Activated naive CD8-positive, alpha-beta T cell treated with anti-CD3 and anti-CD28 coated beads, Interleukin-2, amount 50 U/mL, for 24 hours (primary cell): ENCODE measurements at regions not wholly inside any gene's neighbourhood (a gene's known extent, or its start where the extent isn't known, plus 50 kb on each side); places are given as distances from the start of the nearest gene placed in this dataset.

Experiments used
- ATAC-seq: fragments of 150-1000 bp; cut with Tn5 transposase; one replicate; pipeline ENCODE4 v1.10.0; 2021
- DNase-seq: peaks from one replicate; pipeline ENCODE4 v3.0.0; 2021
- H3K27ac Mint-ChIP-seq: one replicate; pipeline ENCODE4 v1.8.0; 2021; ENCODE audit warnings: mild to moderate bottlenecking, mixed read lengths
- H3K27me3 Mint-ChIP-seq: one replicate; pipeline ENCODE4 v1.8.0; 2021; ENCODE audit warnings: mixed read lengths
- H3K36me3 Mint-ChIP-seq: one replicate; pipeline ENCODE4 v1.8.0; 2021; ENCODE audit warnings: low read depth, mixed read lengths
- H3K4me1 Mint-ChIP-seq: one replicate; pipeline ENCODE4 v1.8.0; 2021; ENCODE audit warnings: mixed read lengths
- H3K4me3 Mint-ChIP-seq: one replicate; pipeline ENCODE4 v1.8.0; 2021; ENCODE audit warnings: mild to moderate bottlenecking, moderate library complexity, mixed read lengths
- H3K9me3 Mint-ChIP-seq: one replicate; pipeline ENCODE4 v1.8.0; 2021; ENCODE audit warnings: mixed read lengths

GRCh38 chr9:91048749-91049148 lies 247.1 kb downstream of the SYK start:
- H3K27ac Mint-ChIP-seq = peak overlapping the region; percentile 98
- peaks cover 15% of the 10 kb centered on the region for H3K9me3 Mint-ChIP-seq
- no peak overlapping the region for H3K4me3 Mint-ChIP-seq
- ATAC-seq = no peak
- peaks cover 90% of the 10 kb centered on the region for H3K4me1 Mint-ChIP-seq
- peaks cover 2% of the 10 kb centered on the region for H3K36me3 Mint-ChIP-seq
- H3K27me3 Mint-ChIP-seq = peaks cover 9% of the 10 kb centered on the region
- no peak for DNase-seq

GRCh38 chr9:91053824-91054223 lies 252.2 kb downstream of the SYK start:
- Mint-ChIP-seq H3K4me3 (no peak overlapping the region), H3K4me1 (peaks cover 85% of the 10 kb centered on the region), H3K36me3 (peaks cover 3% of the 10 kb centered on the region), H3K9me3 (peaks cover 12% of the 10 kb centered on the region), H3K27ac (peak overlapping the region; percentile 76), H3K27me3 (peaks cover 2% of the 10 kb centered on the region)
- ATAC-seq = peak; percentile 95
- no peak for DNase-seq

DNA sequence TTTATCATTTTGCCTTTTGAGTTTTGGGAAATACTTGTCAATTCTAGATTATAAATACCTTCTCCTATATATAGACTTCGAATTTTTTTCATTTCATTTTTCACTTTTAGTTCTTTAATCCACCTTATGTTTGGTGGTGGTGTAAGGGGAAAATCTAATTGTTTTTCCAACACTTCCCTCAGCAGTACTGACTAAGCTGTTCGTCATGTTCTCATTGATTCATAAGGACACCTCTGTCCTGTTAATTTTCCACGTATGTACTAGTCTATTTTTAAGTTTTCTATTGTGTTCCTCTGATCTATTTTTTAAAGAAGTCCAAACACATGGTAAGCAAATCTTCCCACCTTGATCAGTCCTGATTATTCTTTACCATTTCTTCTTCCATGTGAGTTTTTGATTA lies 254.2 kb downstream of the SYK start:
- Mint-ChIP-seq H3K27me3 (no peaks in the 10 kb centered on the region), H3K9me3 (peaks cover 12% of the 10 kb centered on the region), H3K4me1 (peaks cover 82% of the 10 kb centered on the region), H3K4me3 (peak overlapping the region; percentile 4), H3K36me3 (peaks cover 3% of the 10 kb centered on the region), H3K27ac (peak overlapping the region; percentile 76)
- ATAC-seq = peak; percentile 49
- no peak for DNase-seq

DNA sequence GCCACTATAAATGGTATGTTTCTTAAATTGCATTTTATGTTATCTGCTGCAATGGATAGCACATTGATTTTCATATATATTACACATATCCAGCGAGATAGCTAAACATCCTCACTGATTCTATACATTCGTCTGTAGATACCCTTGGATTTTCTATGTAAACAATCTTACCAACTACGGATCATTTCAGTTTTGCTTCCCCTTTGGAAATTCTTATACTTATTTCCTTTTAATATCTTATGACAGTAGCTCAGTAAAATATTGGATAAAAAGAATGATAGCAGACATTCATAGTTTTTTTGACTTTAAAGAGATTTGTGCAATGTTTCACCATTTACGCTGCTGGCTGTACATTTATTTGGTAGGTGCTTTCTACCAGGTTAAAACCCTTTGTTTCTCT lies 254.9 kb downstream of the SYK start:
- ATAC-seq (no peak), DNase-seq (no peak)
- Mint-ChIP-seq H3K9me3 (peaks cover 12% of the 10 kb centered on the region), H3K4me1 (peaks cover 83% of the 10 kb centered on the region), H3K27ac (peak overlapping the region; percentile 76), H3K36me3 (peaks cover 3% of the 10 kb centered on the region), H3K4me3 (peak overlapping the region; percentile 4), H3K27me3 (peaks cover 1% of the 10 kb centered on the region)

DNA sequence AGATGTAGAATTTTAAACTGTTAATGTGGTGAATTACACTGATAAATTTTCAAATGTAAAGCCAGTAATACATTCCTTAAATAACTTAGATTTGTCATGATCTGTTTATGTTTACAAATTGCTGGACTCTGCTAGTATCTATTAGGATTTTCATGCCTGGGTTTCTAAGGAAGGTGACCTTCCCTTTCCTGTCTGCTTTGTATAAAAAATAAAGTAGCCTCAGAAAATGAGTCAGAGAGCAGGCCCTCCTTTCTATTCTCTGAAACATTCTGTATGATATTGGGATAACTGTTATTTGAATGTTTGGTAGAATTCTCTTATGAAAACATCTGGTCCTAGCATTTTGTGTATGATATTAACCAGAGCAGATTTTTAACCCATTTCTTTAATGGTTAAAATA lies 255.3 kb downstream of the SYK start:
- no peak for ATAC-seq
- peak overlapping the region; percentile 76 for H3K27ac Mint-ChIP-seq
- peaks cover 84% of the 10 kb centered on the region for H3K4me1 Mint-ChIP-seq

GRCh38 chr9:91059713-91060112 lies 258.1 kb downstream of the SYK start:
- Mint-ChIP-seq H3K9me3 (no peaks in the 10 kb centered on the region), H3K4me3 (no peak overlapping the region), H3K4me1 (peaks cover 67% of the 10 kb centered on the region), H3K27me3 (peaks cover 9% of the 10 kb centered on the region), H3K27ac (no peak overlapping the region), H3K36me3 (no peaks in the 10 kb centered on the region)
- ATAC-seq (no peak), DNase-seq (no peak)

More for the DNA sequence above, 255.3 kb downstream of the SYK start:
- Mint-ChIP-seq H3K27me3 (peaks cover 5% of the 10 kb centered on the region), H3K4me3 (no peak overlapping the region), H3K9me3 (peaks cover 12% of the 10 kb centered on the region), H3K36me3 (peaks cover 3% of the 10 kb centered on the region)
- no peak for DNase-seq

GRCh38 chr9:91060520-91061343 lies 259.1 kb downstream of the SYK start:
- Mint-ChIP-seq H3K27ac (peak overlapping the region; percentile 62), H3K36me3 (no peaks in the 10 kb centered on the region), H3K4me1 (peaks cover 58% of the 10 kb centered on the region), H3K4me3 (no peak overlapping the region), H3K27me3 (peaks cover 9% of the 10 kb centered on the region), H3K9me3 (no peaks in the 10 kb centered on the region)
- DNase-seq = no peak
- ATAC-seq = peak; percentile 57

GRCh38 chr9:91061506-91061905 lies 259.9 kb downstream of the SYK start:
- peaks cover 12% of the 10 kb centered on the region for H3K27me3 Mint-ChIP-seq
- peaks cover 50% of the 10 kb centered on the region for H3K4me1 Mint-ChIP-seq
- H3K9me3 Mint-ChIP-seq = no peaks in the 10 kb centered on the region
- no peak overlapping the region for H3K4me3 Mint-ChIP-seq
- H3K36me3 Mint-ChIP-seq = no peaks in the 10 kb centered on the region
- peak overlapping the region; percentile 62 for H3K27ac Mint-ChIP-seq
- no peak for ATAC-seq
- no peak for DNase-seq

DNA sequence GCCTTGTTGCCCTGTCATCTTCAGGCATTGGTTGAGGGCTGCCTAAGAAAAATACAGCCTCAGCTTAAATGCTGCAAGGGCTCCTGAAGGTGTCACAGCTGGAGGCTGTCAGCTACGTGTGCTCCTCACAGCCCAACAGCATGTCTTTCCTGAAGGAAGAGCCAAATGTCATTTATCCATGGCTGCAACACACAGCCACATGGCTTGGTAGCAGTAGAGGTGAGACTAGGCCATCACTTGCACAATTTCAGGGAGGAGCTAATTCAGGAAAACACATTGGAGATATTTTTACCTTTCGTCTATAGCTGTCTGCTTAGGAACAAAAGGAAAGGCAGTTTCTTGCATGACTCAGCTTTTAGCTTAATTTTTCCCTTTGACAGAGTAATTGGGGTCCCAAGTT lies 260.7 kb downstream of the SYK start:
- Mint-ChIP-seq H3K4me3 (no peak overlapping the region), H3K27ac (no peak overlapping the region), H3K9me3 (no peaks in the 10 kb centered on the region), H3K27me3 (peaks cover 13% of the 10 kb centered on the region), H3K36me3 (no peaks in the 10 kb centered on the region), H3K4me1 (peaks cover 43% of the 10 kb centered on the region)
- no peak for ATAC-seq
- DNase-seq = no peak

- H3K4me3 Mint-ChIP-seq = no peak overlapping the region
- no peak overlapping the region for H3K27ac Mint-ChIP-seq
- no peak for ATAC-seq
- no peaks in the 10 kb centered on the region for H3K9me3 Mint-ChIP-seq
- peaks cover 36% of the 10 kb centered on the region for H3K4me1 Mint-ChIP-seq
- DNase-seq = no peak
- peaks cover 15% of the 10 kb centered on the region for H3K27me3 Mint-ChIP-seq
- H3K36me3 Mint-ChIP-seq = no peaks in the 10 kb centered on the region
These were observed 261.9 kb downstream of the SYK start for GRCh38 chr9:91063471-91063870.

DNA sequence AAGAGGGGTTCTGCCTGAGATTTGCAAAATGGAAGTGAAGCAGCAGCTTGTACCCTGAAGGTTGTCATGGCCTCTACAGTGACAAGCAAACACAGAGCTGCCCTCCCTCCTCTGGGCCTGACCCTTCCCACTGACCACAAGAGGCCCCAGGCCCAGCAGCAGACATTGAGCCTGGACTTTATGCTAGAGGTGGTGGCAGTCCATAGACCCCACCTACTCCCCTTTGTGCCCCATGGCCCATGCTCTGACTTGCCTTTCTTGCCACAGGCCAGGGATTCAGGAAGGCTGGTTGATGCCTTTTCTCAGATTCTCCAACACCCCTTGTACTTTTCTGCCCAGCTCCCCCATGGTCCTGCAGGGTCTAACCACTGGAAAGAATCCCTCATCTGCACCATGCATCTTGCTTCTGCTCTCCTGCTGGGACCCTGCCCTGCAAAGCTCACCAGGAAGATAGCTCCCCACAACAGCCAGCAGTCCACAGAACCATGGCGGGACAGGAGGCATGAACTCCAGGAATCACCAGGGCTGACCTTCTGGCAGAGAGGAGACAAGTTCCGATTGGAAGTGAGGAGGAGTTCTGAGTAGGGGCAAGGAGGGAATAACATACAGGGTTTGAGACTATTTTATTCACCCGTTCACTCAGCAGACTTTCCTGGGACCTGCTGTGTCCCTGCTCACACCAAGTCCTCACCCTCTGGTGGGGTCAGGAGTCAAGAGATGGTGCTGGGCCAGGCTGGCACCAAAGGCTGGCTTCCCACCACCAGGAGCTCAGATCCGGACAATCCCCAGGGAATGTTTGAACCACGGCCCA lies 263.8 kb downstream of the SYK start:
- Mint-ChIP-seq H3K4me3 (no peak overlapping the region), H3K27ac (no peak overlapping the region), H3K27me3 (peaks cover 15% of the 10 kb centered on the region), H3K36me3 (no peaks in the 10 kb centered on the region), H3K4me1 (peaks cover 27% of the 10 kb centered on the region), H3K9me3 (no peaks in the 10 kb centered on the region)
- ATAC-seq (no peak), DNase-seq (no peak)

DNA sequence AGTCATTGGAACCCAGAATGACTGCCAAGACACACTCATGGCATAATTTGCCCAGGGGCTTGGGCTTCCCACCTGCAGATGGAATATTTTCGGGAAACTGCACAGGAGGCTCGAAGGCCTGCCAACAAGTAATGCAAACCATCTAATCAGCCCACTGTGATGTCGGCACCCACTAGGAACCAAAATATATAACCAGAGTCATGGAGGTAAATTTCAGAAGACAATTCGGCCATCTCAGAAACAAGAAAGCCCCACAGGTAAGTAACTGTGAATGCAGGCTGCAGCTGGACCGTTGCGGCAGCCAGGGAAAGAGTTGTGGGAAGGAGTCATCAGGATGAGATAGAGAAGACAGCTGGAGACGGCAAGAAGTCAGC lies 264.4 kb downstream of the SYK start:
- DNase-seq (no peak), ATAC-seq (no peak)
- Mint-ChIP-seq H3K27ac (no peak overlapping the region), H3K4me3 (no peak overlapping the region), H3K4me1 (peaks cover 22% of the 10 kb centered on the region), H3K36me3 (no peaks in the 10 kb centered on the region), H3K27me3 (peaks cover 15% of the 10 kb centered on the region), H3K9me3 (no peaks in the 10 kb centered on the region)

GRCh38 chr9:91066856-91067255 lies 265.2 kb downstream of the SYK start:
- H3K27me3 Mint-ChIP-seq = peaks cover 10% of the 10 kb centered on the region
- no peak for DNase-seq
- H3K36me3 Mint-ChIP-seq = no peaks in the 10 kb centered on the region
- no peak for ATAC-seq
- H3K4me1 Mint-ChIP-seq = peaks cover 22% of the 10 kb centered on the region
- no peak overlapping the region for H3K4me3 Mint-ChIP-seq
- no peaks in the 10 kb centered on the region for H3K9me3 Mint-ChIP-seq
- no peak overlapping the region for H3K27ac Mint-ChIP-seq

GRCh38 chr9:91067306-91067860 lies 265.8 kb downstream of the SYK start:
- Mint-ChIP-seq H3K4me1 (peaks cover 23% of the 10 kb centered on the region), H3K9me3 (no peaks in the 10 kb centered on the region), H3K27me3 (peaks cover 8% of the 10 kb centered on the region), H3K36me3 (no peaks in the 10 kb centered on the region), H3K27ac (no peak overlapping the region), H3K4me3 (no peak overlapping the region)
- no peak for ATAC-seq
- no peak for DNase-seq
